ENCODE measurements at regions not wholly inside any gene's neighbourhood (a gene's known extent, or its start where the extent isn't known, plus 50 kb on each side); places are given as distances from the start of the nearest gene placed in this dataset.

- H3K4me1 Mint-ChIP-seq (ENCODE audit: low read depth), result no peaks in the 10 kb centered on the region
- ATAC-seq (replicated peaks in 1 of 2) (no peak), DNase-seq (no peak)
- peaks cover 0 to 1% of the 10 kb centered on the region in 2 donors for H3K9me3 Mint-ChIP-seq
- H3K36me3 Mint-ChIP-seq (ENCODE audit: insufficient read depth in 2 of 2), result no peaks in the 10 kb centered on the region
- H3K27ac Mint-ChIP-seq, result no peak overlapping the region
- H3K4me3 Mint-ChIP-seq, result no peak overlapping the region
- H3K27me3 Mint-ChIP-seq (ENCODE audit: low read depth), result no peaks in the 10 kb centered on the region
Observed at GRCh38 chr13:78372581-78372980, 230.8 kb downstream of the POU4F1 start.

- Mint-ChIP-seq H3K36me3 (ENCODE audit: insufficient read depth in 2 of 2) (no peaks in the 10 kb centered on the region), H3K9me3 (no peaks in the 10 kb centered on the region), H3K27me3 (ENCODE audit: low read depth) (no peaks in the 10 kb centered on the region), H3K4me3 (no peak overlapping the region), H3K4me1 (ENCODE audit: low read depth) (no peaks in the 10 kb centered on the region), H3K27ac (no peak overlapping the region)
- no peak for ATAC-seq (replicated peaks in 1 of 2)
- no peak for DNase-seq
Observed at GRCh38 chr13:78370231-78370630, 233.1 kb downstream of the POU4F1 start.

GRCh38 chr13:78364711-78365110, 238.6 kb downstream of the POU4F1 start:
- no peaks in the 10 kb centered on the region for H3K9me3 Mint-ChIP-seq
- ATAC-seq (replicated peaks in 1 of 2) (no peak), DNase-seq (no peak)
- no peaks in the 10 kb centered on the region for H3K27me3 Mint-ChIP-seq (ENCODE audit: low read depth)
- no peak overlapping the region for H3K4me3 Mint-ChIP-seq
- no peak overlapping the region for H3K27ac Mint-ChIP-seq
- H3K36me3 Mint-ChIP-seq (ENCODE audit: insufficient read depth in 2 of 2), result no peaks in the 10 kb centered on the region
- no peaks in the 10 kb centered on the region for H3K4me1 Mint-ChIP-seq (ENCODE audit: low read depth)

- Mint-ChIP-seq H3K4me1 (ENCODE audit: low read depth) (no peaks in the 10 kb centered on the region), H3K4me3 (no peak overlapping the region), H3K36me3 (ENCODE audit: insufficient read depth in 2 of 2) (no peaks in the 10 kb centered on the region), H3K27ac (no peak overlapping the region), H3K9me3 (no peaks in the 10 kb centered on the region), H3K27me3 (ENCODE audit: low read depth) (no peaks in the 10 kb centered on the region)
- DNase-seq (no peak), ATAC-seq (replicated peaks in 1 of 2) (no peak)
Observed at GRCh38 chr13:78341032-78341431, 262.3 kb downstream of the POU4F1 start.

- H3K4me3 Mint-ChIP-seq, result no peak overlapping the region
- ATAC-seq (replicated peaks in 1 of 2), result no peak
- no peak overlapping the region for H3K27ac Mint-ChIP-seq
- H3K9me3 Mint-ChIP-seq, result no peaks in the 10 kb centered on the region
- no peaks in the 10 kb centered on the region for H3K27me3 Mint-ChIP-seq (ENCODE audit: low read depth)
- DNase-seq, result no peak
- no peaks in the 10 kb centered on the region for H3K36me3 Mint-ChIP-seq (ENCODE audit: insufficient read depth in 2 of 2)
- H3K4me1 Mint-ChIP-seq (ENCODE audit: low read depth), result no peaks in the 10 kb centered on the region
Observed at GRCh38 chr13:78339927-78340326, 263.4 kb downstream of the POU4F1 start.

- ATAC-seq (replicated peaks in 1 of 2), result no peak
- Mint-ChIP-seq H3K36me3 (ENCODE audit: insufficient read depth in 2 of 2) (no peaks in the 10 kb centered on the region), H3K9me3 (no peaks in the 10 kb centered on the region)
Observed at GRCh38 chr13:78334059-78334458, 269.3 kb downstream of the POU4F1 start.

GRCh38 chr13:78326633-78327032, 276.7 kb downstream of the POU4F1 start:
- DNase-seq (no peak), ATAC-seq (replicated peaks in 1 of 2) (no peak)
- Mint-ChIP-seq H3K4me3 (no peak overlapping the region), H3K27ac (no peak overlapping the region), H3K4me1 (ENCODE audit: low read depth) (no peaks in the 10 kb centered on the region), H3K27me3 (ENCODE audit: low read depth) (no peaks in the 10 kb centered on the region), H3K36me3 (ENCODE audit: insufficient read depth in 2 of 2) (no peaks in the 10 kb centered on the region), H3K9me3 (no peaks in the 10 kb centered on the region)

More at GRCh38 chr13:78334059-78334458, 269.3 kb downstream of the POU4F1 start:
- Mint-ChIP-seq H3K27ac (no peak overlapping the region), H3K4me1 (ENCODE audit: low read depth) (no peaks in the 10 kb centered on the region), H3K27me3 (ENCODE audit: low read depth) (no peaks in the 10 kb centered on the region), H3K4me3 (no peak overlapping the region)
- DNase-seq, result no peak

- Mint-ChIP-seq H3K27ac (no peak overlapping the region), H3K27me3 (ENCODE audit: low read depth) (no peaks in the 10 kb centered on the region), H3K4me3 (no peak overlapping the region), H3K4me1 (ENCODE audit: low read depth) (no peaks in the 10 kb centered on the region), H3K9me3 (no peaks in the 10 kb centered on the region), H3K36me3 (ENCODE audit: insufficient read depth in 2 of 2) (no peaks in the 10 kb centered on the region)
- DNase-seq (no peak), ATAC-seq (replicated peaks in 1 of 2) (no peak)
Observed at GRCh38 chr13:78325585-78325984, 277.8 kb downstream of the POU4F1 start.

- H3K36me3 Mint-ChIP-seq (ENCODE audit: insufficient read depth in 2 of 2), result no peaks in the 10 kb centered on the region
- DNase-seq, result no peak
- ATAC-seq (replicated peaks in 1 of 2), result no peak
Observed at GRCh38 chr13:78323848-78324247, 279.5 kb downstream of the POU4F1 start.

GRCh38 chr13:78323040-78323439, 280.3 kb downstream of the POU4F1 start:
- no peaks in the 10 kb centered on the region for H3K27me3 Mint-ChIP-seq (ENCODE audit: low read depth)
- H3K27ac Mint-ChIP-seq, result no peak overlapping the region
- DNase-seq (no peak), ATAC-seq (replicated peaks in 1 of 2) (no peak)
- H3K36me3 Mint-ChIP-seq (ENCODE audit: insufficient read depth in 2 of 2), result no peaks in the 10 kb centered on the region
- no peaks in the 10 kb centered on the region for H3K9me3 Mint-ChIP-seq
- no peak overlapping the region for H3K4me3 Mint-ChIP-seq
- H3K4me1 Mint-ChIP-seq (ENCODE audit: low read depth), result no peaks in the 10 kb centered on the region

More at GRCh38 chr13:78323848-78324247, 279.5 kb downstream of the POU4F1 start:
- Mint-ChIP-seq H3K4me3 (no peak overlapping the region), H3K27ac (no peak overlapping the region), H3K9me3 (no peaks in the 10 kb centered on the region), H3K27me3 (ENCODE audit: low read depth) (no peaks in the 10 kb centered on the region), H3K4me1 (ENCODE audit: low read depth) (no peaks in the 10 kb centered on the region)

- no peaks in the 10 kb centered on the region for H3K9me3 Mint-ChIP-seq
Observed at GRCh38 chr13:78319101-78319627, 284.2 kb downstream of the POU4F1 start.

GRCh38 chr13:78317030-78317429, 286.3 kb downstream of the POU4F1 start:
- H3K27me3 Mint-ChIP-seq (ENCODE audit: low read depth), result no peaks in the 10 kb centered on the region
- H3K4me1 Mint-ChIP-seq (ENCODE audit: low read depth), result no peaks in the 10 kb centered on the region
- no peaks in the 10 kb centered on the region for H3K9me3 Mint-ChIP-seq
- H3K36me3 Mint-ChIP-seq (ENCODE audit: insufficient read depth in 2 of 2), result no peaks in the 10 kb centered on the region
- H3K27ac Mint-ChIP-seq, result no peak overlapping the region
- DNase-seq (no peak), ATAC-seq (replicated peaks in 1 of 2) (no peak)
- no peak overlapping the region for H3K4me3 Mint-ChIP-seq

More at GRCh38 chr13:78319101-78319627, 284.2 kb downstream of the POU4F1 start:
- ATAC-seq (replicated peaks in 1 of 2), result no peak
- Mint-ChIP-seq H3K36me3 (ENCODE audit: insufficient read depth in 2 of 2) (no peaks in the 10 kb centered on the region), H3K4me3 (no peak overlapping the region), H3K4me1 (ENCODE audit: low read depth) (no peaks in the 10 kb centered on the region), H3K27me3 (ENCODE audit: low read depth) (no peaks in the 10 kb centered on the region), H3K27ac (no peak overlapping the region)
- no peak for DNase-seq

- ATAC-seq (replicated peaks in 1 of 2) (no peak), DNase-seq (no peak)
- no peak overlapping the region for H3K4me3 Mint-ChIP-seq
- no peak overlapping the region for H3K27ac Mint-ChIP-seq
- no peaks in the 10 kb centered on the region for H3K4me1 Mint-ChIP-seq (ENCODE audit: low read depth)
- no peaks in the 10 kb centered on the region for H3K9me3 Mint-ChIP-seq
- H3K36me3 Mint-ChIP-seq (ENCODE audit: insufficient read depth in 2 of 2), result no peaks in the 10 kb centered on the region
- no peaks in the 10 kb centered on the region for H3K27me3 Mint-ChIP-seq (ENCODE audit: low read depth)
Observed at GRCh38 chr13:78309497-78310180, 293.7 kb downstream of the POU4F1 start.

Data from activated T-cell treated with anti-CD3 and anti-CD28 coated beads, Interleukin-2, amount 50 U/mL, for 72 hours (primary cell).